ENCODE measurements at regions not wholly inside any gene's neighbourhood (a gene's known extent, or its start where the extent isn't known, plus 50 kb on each side); places are given as distances from the start of the nearest gene placed in this dataset.
"Not testable (repeated sequence)": the region's sequence is repeated elsewhere in the genome, so short reads cannot be mapped to it uniquely, and the experiment has no call there.

DNA sequence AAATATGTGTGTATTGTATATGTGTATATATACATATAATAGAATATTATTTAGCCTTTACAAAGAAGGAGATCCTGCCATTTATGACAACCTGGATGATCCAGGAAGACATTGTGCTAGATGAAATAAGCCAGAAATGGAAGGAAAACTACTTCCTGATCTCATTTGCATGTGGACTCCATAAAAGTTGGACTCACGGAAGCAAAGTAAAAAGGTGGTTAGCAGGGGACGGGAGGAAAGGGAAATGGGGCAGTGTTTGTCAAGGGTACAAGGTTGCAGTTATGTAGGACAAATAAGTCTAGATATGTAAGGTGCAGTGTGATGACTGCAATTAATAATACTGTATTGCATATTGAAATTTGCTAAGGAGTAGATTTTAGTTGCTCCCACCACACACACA, 331.1 kb upstream of the FSTL5 start:
- Histone ChIP-seq H3K4me1 (ENCODE audit: control insufficient read depth in 3 of 3, insufficient read depth in 3 of 3, low read length in 3 of 3) (no peaks in the 10 kb centered on the region), H3K4me3 (ENCODE audit: low read length in 3 of 3) (no peak overlapping the region), H3K9ac (ENCODE audit: low read depth in 1 of 3, low read length in 3 of 3) (no peak overlapping the region), H3K27ac (ENCODE audit: low read depth, low read length) (no peak overlapping the region), H3K36me3 (ENCODE audit: control insufficient read depth in 3 of 3, insufficient read depth in 3 of 3, low read length in 3 of 3) (no peaks in the 10 kb centered on the region), H3K27me3 (ENCODE audit: control insufficient read depth in 3 of 3, insufficient read depth in 3 of 3, low read length in 3 of 3) (no peaks in the 10 kb centered on the region), H3K9me3 (ENCODE audit: control insufficient read depth in 3 of 3, low read length in 3 of 3) (no peaks in the 10 kb centered on the region)

DNA sequence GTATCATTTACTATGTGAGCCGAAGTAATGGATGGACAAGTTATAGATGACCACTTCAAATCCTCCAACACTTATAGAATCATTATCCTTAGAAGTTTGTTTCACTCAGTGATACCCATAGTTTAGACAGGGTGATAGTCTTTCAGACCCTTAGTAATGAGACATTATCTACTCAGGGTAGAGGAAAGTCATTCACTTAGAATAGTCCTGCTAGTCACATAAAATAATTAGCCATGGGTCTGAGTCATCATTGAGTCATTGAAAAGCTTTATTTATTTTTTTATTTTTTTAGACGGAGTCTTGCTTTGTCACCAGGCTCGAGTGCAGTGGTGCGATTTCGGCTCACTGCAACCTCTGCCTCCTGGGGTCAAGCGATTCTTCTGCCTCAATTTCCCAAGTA, 321.7 kb upstream of the FSTL5 start:
- no peaks in the 10 kb centered on the region for H3K9me3 ChIP-seq (ENCODE audit: control insufficient read depth in 3 of 3, low read length in 3 of 3)
- no peak overlapping the region for H3K27ac ChIP-seq (ENCODE audit: low read depth, low read length)
- no peak overlapping the region for H3K4me3 ChIP-seq (ENCODE audit: low read length in 3 of 3)
- H3K9ac ChIP-seq (ENCODE audit: low read depth in 1 of 3, low read length in 3 of 3) = no peak overlapping the region
- no peaks in the 10 kb centered on the region for H3K27me3 ChIP-seq (ENCODE audit: control insufficient read depth in 3 of 3, insufficient read depth in 3 of 3, low read length in 3 of 3)
- H3K4me1 ChIP-seq (ENCODE audit: control insufficient read depth in 3 of 3, insufficient read depth in 3 of 3, low read length in 3 of 3) = no peaks in the 10 kb centered on the region
- H3K36me3 ChIP-seq (ENCODE audit: control insufficient read depth in 3 of 3, insufficient read depth in 3 of 3, low read length in 3 of 3) = no peaks in the 10 kb centered on the region

DNA sequence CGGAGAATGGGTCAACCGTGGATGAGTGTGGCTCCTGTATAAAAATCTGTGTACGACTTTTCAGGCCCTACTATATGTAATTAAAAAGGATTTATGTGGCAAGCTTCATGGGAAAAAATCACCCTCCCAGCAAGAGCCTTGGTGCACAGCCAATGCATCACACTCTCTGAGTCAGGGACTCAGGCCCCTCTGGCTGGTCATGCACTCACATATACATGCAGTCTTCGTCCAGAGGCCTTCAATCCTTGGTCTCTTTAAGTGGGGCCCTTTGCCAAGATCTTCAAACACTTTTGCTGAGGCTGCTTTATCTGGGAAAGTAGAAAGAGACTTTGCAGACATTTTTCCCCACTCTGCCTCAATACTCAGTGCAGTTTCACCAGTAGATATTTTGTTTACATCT, 311.4 kb upstream of the FSTL5 start:
- H3K27me3 ChIP-seq (ENCODE audit: control insufficient read depth in 3 of 3, insufficient read depth in 3 of 3, low read length in 3 of 3) = no peaks in the 10 kb centered on the region
- H3K4me1 ChIP-seq (ENCODE audit: control insufficient read depth in 3 of 3, insufficient read depth in 3 of 3, low read length in 3 of 3) = no peaks in the 10 kb centered on the region
- H3K36me3 ChIP-seq (ENCODE audit: control insufficient read depth in 3 of 3, insufficient read depth in 3 of 3, low read length in 3 of 3) = no peaks in the 10 kb centered on the region
- no peak overlapping the region for H3K9ac ChIP-seq (ENCODE audit: low read depth in 1 of 3, low read length in 3 of 3)
- H3K9me3 ChIP-seq (ENCODE audit: control insufficient read depth in 3 of 3, low read length in 3 of 3) = no peaks in the 10 kb centered on the region
- no peak overlapping the region for H3K4me3 ChIP-seq (ENCODE audit: low read length in 3 of 3)
- H3K27ac ChIP-seq (ENCODE audit: low read depth, low read length) = no peak overlapping the region

DNA sequence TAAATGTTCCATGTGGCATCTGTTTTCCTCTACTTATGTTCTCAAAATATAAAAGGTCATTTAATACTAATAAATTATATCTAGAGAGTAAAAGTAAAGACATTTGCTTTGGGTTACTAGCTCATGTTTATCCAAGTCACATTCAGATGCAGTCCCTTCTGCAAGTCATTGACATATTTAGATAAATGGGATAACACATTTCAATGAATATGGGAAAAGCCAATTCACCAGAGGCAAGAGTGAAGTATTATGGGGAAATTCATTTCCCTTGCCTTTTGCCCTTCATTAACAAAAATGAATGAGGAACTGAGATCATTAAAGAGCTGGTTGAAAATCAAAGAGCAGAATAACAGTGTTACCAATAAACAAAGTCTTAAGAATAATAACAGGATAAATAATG, 306.2 kb upstream of the FSTL5 start:
- Histone ChIP-seq H3K9me3 (ENCODE audit: control insufficient read depth in 3 of 3, low read length in 3 of 3) (no peaks in the 10 kb centered on the region), H3K4me3 (ENCODE audit: low read length in 3 of 3) (no peak overlapping the region), H3K27me3 (ENCODE audit: control insufficient read depth in 3 of 3, insufficient read depth in 3 of 3, low read length in 3 of 3) (no peaks in the 10 kb centered on the region), H3K9ac (ENCODE audit: low read depth in 1 of 3, low read length in 3 of 3) (no peak overlapping the region), H3K27ac (ENCODE audit: low read depth, low read length) (no peak overlapping the region), H3K4me1 (ENCODE audit: control insufficient read depth in 3 of 3, insufficient read depth in 3 of 3, low read length in 3 of 3) (no peaks in the 10 kb centered on the region), H3K36me3 (ENCODE audit: control insufficient read depth in 3 of 3, insufficient read depth in 3 of 3, low read length in 3 of 3) (no peaks in the 10 kb centered on the region)

DNA sequence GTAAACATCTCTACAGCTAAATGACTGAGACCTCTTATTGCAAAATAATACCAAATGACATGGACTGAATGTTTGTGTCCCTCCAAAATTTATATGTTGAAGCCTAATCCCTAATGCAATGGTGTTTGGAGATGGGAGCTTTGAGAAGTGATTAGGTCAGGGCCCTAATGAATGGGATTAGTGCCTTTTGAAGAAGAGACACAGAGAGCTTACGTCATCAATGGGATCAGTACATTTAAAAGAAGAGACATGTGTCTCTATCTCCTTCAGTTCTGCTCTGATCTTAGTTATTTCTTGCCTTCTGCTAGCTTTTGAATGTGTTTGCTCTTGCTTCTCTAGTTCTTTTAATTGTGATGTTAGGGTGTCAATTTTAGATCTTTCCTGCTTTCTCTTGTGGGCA, 301.6 kb upstream of the FSTL5 start:
- not testable (repeated sequence) for H3K27me3 ChIP-seq (ENCODE audit: control insufficient read depth in 3 of 3, insufficient read depth in 3 of 3, low read length in 3 of 3); H3K27ac ChIP-seq (ENCODE audit: low read depth, low read length); H3K9ac ChIP-seq (ENCODE audit: low read depth in 1 of 3, low read length in 3 of 3); H3K36me3 ChIP-seq (ENCODE audit: control insufficient read depth in 3 of 3, insufficient read depth in 3 of 3, low read length in 3 of 3); H3K9me3 ChIP-seq (ENCODE audit: control insufficient read depth in 3 of 3, low read length in 3 of 3); H3K4me1 ChIP-seq (ENCODE audit: control insufficient read depth in 3 of 3, insufficient read depth in 3 of 3, low read length in 3 of 3); H3K4me3 ChIP-seq (ENCODE audit: low read length in 3 of 3)

DNA sequence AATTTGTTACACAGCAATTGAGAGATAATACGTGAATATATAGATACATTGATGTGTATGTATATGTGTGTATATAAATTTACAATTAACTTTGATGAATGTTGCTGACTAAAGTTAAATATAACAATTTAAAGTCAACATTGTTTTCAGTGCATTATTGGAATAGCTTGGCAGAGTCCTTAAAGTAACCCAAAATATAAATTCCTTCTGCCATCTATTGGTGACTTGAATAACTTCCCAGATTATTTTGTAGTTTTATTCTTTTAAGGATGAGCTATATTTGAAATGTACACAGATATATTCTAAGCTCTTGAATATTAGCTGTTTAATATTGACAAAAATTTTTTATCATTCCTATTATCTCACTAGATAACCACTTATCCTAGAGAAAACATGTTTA, 298.2 kb upstream of the FSTL5 start:
- Histone ChIP-seq H3K4me3 (ENCODE audit: low read length in 3 of 3) (no peak overlapping the region), H3K9ac (ENCODE audit: low read depth in 1 of 3, low read length in 3 of 3) (no peak overlapping the region), H3K27me3 (ENCODE audit: control insufficient read depth in 3 of 3, insufficient read depth in 3 of 3, low read length in 3 of 3) (no peaks in the 10 kb centered on the region), H3K9me3 (ENCODE audit: control insufficient read depth in 3 of 3, low read length in 3 of 3) (no peaks in the 10 kb centered on the region), H3K27ac (ENCODE audit: low read depth, low read length) (no peak overlapping the region), H3K36me3 (ENCODE audit: control insufficient read depth in 3 of 3, insufficient read depth in 3 of 3, low read length in 3 of 3) (no peaks in the 10 kb centered on the region), H3K4me1 (ENCODE audit: control insufficient read depth in 3 of 3, insufficient read depth in 3 of 3, low read length in 3 of 3) (no peaks in the 10 kb centered on the region)

DNA sequence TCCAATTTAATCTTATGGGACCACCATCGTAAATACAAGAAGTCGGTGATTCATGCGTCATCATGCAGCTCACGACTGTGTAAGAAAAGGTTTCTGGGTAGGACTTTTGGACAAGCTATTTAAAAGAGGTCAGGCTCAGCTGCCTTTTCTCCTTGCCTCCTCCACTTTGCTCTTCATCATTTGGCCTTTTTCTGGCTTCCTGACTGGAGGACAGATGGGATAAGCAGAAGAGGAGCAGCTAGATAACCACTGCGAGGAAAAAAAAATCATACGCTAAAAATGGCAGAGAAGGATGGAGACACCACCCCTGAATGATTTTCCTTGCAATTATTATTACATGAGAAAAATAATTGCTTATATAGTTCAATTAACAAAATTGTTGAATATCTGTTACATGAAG, 294.3 kb upstream of the FSTL5 start:
- no peaks in the 10 kb centered on the region for H3K4me1 ChIP-seq (ENCODE audit: control insufficient read depth in 3 of 3, insufficient read depth in 3 of 3, low read length in 3 of 3)
- H3K9me3 ChIP-seq (ENCODE audit: control insufficient read depth in 3 of 3, low read length in 3 of 3) = no peaks in the 10 kb centered on the region
- H3K27ac ChIP-seq (ENCODE audit: low read depth, low read length) = no peak overlapping the region
- H3K9ac ChIP-seq (ENCODE audit: low read depth in 1 of 3, low read length in 3 of 3) = no peak overlapping the region
- H3K36me3 ChIP-seq (ENCODE audit: control insufficient read depth in 3 of 3, insufficient read depth in 3 of 3, low read length in 3 of 3) = no peaks in the 10 kb centered on the region
- no peak overlapping the region for H3K4me3 ChIP-seq (ENCODE audit: low read length in 3 of 3)
- H3K27me3 ChIP-seq (ENCODE audit: control insufficient read depth in 3 of 3, insufficient read depth in 3 of 3, low read length in 3 of 3) = no peaks in the 10 kb centered on the region

DNA sequence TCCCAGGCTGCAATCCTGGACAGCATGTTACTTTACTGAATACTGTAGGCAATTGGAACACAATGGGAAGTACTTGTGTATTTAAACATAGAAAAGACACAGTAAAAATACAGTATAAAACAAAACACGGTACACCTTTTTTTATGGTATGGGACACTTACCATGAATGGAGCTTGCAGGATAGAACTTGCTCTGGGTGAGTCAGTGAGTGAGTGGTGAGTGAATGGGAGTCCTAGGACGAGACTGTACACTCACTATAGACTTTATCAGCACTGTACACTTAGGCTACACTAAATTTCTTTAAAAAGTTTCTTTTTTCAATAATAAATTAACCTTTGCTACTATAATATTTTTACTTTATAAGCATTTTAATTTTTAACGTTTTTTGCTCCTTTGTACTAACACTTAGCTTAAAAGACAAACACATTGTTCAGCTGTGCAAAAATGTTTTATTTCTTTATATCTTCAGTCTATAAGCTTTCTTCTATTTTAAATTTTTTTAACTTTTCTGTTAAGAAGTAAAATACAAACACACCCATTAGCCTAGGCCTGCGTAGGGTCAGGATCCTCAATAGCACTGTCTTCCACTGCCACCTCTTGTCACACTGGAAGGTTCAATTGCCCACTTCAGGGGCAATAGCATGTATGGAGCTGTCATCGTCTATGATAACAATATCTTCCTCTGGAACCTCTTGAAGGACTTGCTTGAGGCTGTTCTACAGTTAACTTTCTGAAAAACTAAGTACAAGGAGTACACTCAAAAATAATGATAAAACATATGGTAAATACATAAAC, 293.5 kb upstream of the FSTL5 start:
- Histone ChIP-seq H3K9me3 (ENCODE audit: control insufficient read depth in 3 of 3, low read length in 3 of 3) (no peaks in the 10 kb centered on the region), H3K9ac (ENCODE audit: low read depth in 1 of 3, low read length in 3 of 3) (no peak overlapping the region), H3K36me3 (ENCODE audit: control insufficient read depth in 3 of 3, insufficient read depth in 3 of 3, low read length in 3 of 3) (no peaks in the 10 kb centered on the region), H3K27ac (ENCODE audit: low read depth, low read length) (no peak overlapping the region), H3K27me3 (ENCODE audit: control insufficient read depth in 3 of 3, insufficient read depth in 3 of 3, low read length in 3 of 3) (no peaks in the 10 kb centered on the region), H3K4me3 (ENCODE audit: low read length in 3 of 3) (no peak overlapping the region), H3K4me1 (ENCODE audit: control insufficient read depth in 3 of 3, insufficient read depth in 3 of 3, low read length in 3 of 3) (no peaks in the 10 kb centered on the region)

DNA sequence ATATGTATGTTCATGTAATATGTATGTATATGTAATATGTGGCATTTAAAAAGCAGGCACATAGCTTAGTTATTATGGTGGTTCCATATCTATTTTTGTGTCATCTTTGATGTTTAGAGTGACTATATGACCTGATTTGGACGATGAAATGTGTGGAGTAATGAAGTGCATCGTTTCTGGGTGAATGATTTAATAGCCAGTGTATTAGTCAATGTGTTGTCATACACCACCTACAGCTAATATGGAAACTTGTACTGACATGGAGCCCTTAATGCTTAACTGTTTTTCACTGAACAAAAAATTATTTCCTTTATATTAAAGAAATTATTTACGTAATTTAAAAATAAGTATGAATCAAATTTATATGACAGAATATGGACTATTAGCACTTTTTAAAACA, 292.3 kb upstream of the FSTL5 start:
- Histone ChIP-seq H3K4me1 (ENCODE audit: control insufficient read depth in 3 of 3, insufficient read depth in 3 of 3, low read length in 3 of 3) (no peaks in the 10 kb centered on the region), H3K4me3 (ENCODE audit: low read length in 3 of 3) (no peak overlapping the region), H3K27me3 (ENCODE audit: control insufficient read depth in 3 of 3, insufficient read depth in 3 of 3, low read length in 3 of 3) (no peaks in the 10 kb centered on the region), H3K9me3 (ENCODE audit: control insufficient read depth in 3 of 3, low read length in 3 of 3) (no peaks in the 10 kb centered on the region), H3K9ac (ENCODE audit: low read depth in 1 of 3, low read length in 3 of 3) (no peak overlapping the region), H3K27ac (ENCODE audit: low read depth, low read length) (no peak overlapping the region), H3K36me3 (ENCODE audit: control insufficient read depth in 3 of 3, insufficient read depth in 3 of 3, low read length in 3 of 3) (no peaks in the 10 kb centered on the region)

DNA sequence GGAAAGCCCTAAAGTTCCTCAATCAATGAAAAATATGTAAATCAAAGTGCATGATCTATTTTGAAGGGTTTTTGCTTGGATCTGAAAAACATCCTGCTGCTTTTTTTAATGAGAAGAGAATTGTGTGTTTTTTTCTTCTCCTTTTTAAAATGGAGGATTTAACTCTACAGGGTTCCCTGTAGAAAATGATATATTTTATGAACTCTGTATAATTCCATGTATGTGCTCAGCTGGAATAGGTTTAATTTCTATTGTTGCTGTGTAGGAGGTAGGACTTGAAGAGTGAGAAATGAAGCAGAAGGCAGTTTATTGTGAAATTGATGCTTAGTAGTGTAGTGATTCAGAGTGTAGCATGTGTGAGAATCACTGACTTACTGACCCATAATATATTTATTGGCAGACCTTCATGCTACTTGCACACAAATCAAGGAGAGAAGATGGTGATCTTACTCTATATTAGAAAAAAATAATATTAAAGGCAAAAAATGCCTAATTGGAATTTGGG, 286.8 kb upstream of the FSTL5 start:
- H3K4me3 ChIP-seq (ENCODE audit: low read length in 3 of 3) = no peak overlapping the region
- no peaks in the 10 kb centered on the region for H3K27me3 ChIP-seq (ENCODE audit: control insufficient read depth in 3 of 3, insufficient read depth in 3 of 3, low read length in 3 of 3)
- H3K9me3 ChIP-seq (ENCODE audit: control insufficient read depth in 3 of 3, low read length in 3 of 3) = no peaks in the 10 kb centered on the region
- H3K4me1 ChIP-seq (ENCODE audit: control insufficient read depth in 3 of 3, insufficient read depth in 3 of 3, low read length in 3 of 3) = no peaks in the 10 kb centered on the region
- H3K9ac ChIP-seq (ENCODE audit: low read depth in 1 of 3, low read length in 3 of 3) = no peak overlapping the region
- H3K27ac ChIP-seq (ENCODE audit: low read depth, low read length) = no peak overlapping the region
- H3K36me3 ChIP-seq (ENCODE audit: control insufficient read depth in 3 of 3, insufficient read depth in 3 of 3, low read length in 3 of 3) = no peaks in the 10 kb centered on the region
